ENCODE measurements at regions not wholly inside any gene's neighbourhood (a gene's known extent, or its start where the extent isn't known, plus 50 kb on each side); places are given as distances from the start of the nearest gene placed in this dataset.

DNA sequence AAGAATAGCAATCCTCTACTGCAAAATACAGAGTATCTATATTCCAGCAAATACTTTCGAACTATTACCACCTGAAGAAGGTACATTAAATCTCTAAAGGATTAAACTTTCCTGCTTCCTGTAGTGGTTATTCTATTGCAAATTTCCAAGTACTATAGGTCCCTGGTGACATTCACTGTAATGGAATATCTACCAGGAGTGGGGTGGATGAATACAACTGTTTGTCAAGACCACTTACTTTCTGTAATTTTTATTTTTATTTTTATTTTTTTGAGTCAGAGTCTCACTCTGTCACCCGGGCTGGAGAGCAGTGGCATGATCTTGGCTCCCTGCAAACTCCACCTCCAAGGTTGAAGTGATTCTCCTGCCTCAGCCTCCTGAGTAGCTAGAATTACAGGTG is 389.5 kb downstream of the TMEM114 start:
- Histone ChIP-seq H3K27ac (ENCODE audit: low read depth, low read length) (no peak overlapping the region), H3K9me3 (ENCODE audit: control insufficient read depth, low read length) (peaks cover 16% of the 10 kb centered on the region), H3K9ac (ENCODE audit: extremely low read depth, low read length, poor library complexity, severe bottlenecking) (no peak overlapping the region), H3K4me3 (ENCODE audit: low read length) (no peak overlapping the region), H3K4me1 (ENCODE audit: control insufficient read depth, insufficient read depth, low read length) (no peaks in the 10 kb centered on the region), H3K36me3 (ENCODE audit: control insufficient read depth, insufficient read depth, low read length) (no peaks in the 10 kb centered on the region), H3K27me3 (ENCODE audit: control insufficient read depth, insufficient read depth, low read length, poor library complexity, severe bottlenecking) (no peaks in the 10 kb centered on the region)
- peaks cover 4% of the 10 kb centered on the region for H3K27me3 Mint-ChIP-seq (ENCODE audit: insufficient read depth)
- no peak overlapping the region for H3K4me3 Mint-ChIP-seq
- no peaks in the 10 kb centered on the region for H3K36me3 Mint-ChIP-seq (ENCODE audit: low read depth)
- no peak for DNase-seq
- H3K4me1 Mint-ChIP-seq = no peaks in the 10 kb centered on the region
- no peak overlapping the region for H3K27ac Mint-ChIP-seq
- TF ChIP-seq CTCF (conservative IDR thresholded peaks at IDR 0.05) = no peak
- peaks cover 17% of the 10 kb centered on the region for H3K9me3 Mint-ChIP-seq
- 72% methylated on average over 2 of the region's 2 CpGs; no CpG with 5 or more reads in 1 of the 2 experiments for WGBS, 2 experiments (ENCODE audit: insufficient coverage in 1 of 2, insufficient read length in 1 of 2)

- H3K27ac Mint-ChIP-seq = no peak overlapping the region
- Histone ChIP-seq H3K36me3 (ENCODE audit: control insufficient read depth, insufficient read depth, low read length) (no peaks in the 10 kb centered on the region), H3K27me3 (ENCODE audit: control insufficient read depth, insufficient read depth, low read length, poor library complexity, severe bottlenecking) (no peaks in the 10 kb centered on the region), H3K4me3 (ENCODE audit: low read length) (no peak overlapping the region), H3K9ac (ENCODE audit: extremely low read depth, low read length, poor library complexity, severe bottlenecking) (no peak overlapping the region), H3K4me1 (ENCODE audit: control insufficient read depth, insufficient read depth, low read length) (no peaks in the 10 kb centered on the region), H3K9me3 (ENCODE audit: control insufficient read depth, low read length) (peaks cover 16% of the 10 kb centered on the region), H3K27ac (ENCODE audit: low read depth, low read length) (no peak overlapping the region)
- peaks cover 17% of the 10 kb centered on the region for H3K9me3 Mint-ChIP-seq
- no peak overlapping the region for H3K4me3 Mint-ChIP-seq
- no peak for TF ChIP-seq CTCF (conservative IDR thresholded peaks at IDR 0.05)
- no peaks in the 10 kb centered on the region for H3K36me3 Mint-ChIP-seq (ENCODE audit: low read depth)
- H3K27me3 Mint-ChIP-seq (ENCODE audit: insufficient read depth) = peaks cover 4% of the 10 kb centered on the region
- DNase-seq = no peak
- WGBS, 2 experiments (ENCODE audit: insufficient coverage in 1 of 2, insufficient read length in 1 of 2) = 56 to 81% methylated on average over 3 to 5 of the region's 5 CpGs
- H3K4me1 Mint-ChIP-seq = no peaks in the 10 kb centered on the region
Observed at GRCh38 chr16:8199390-8199789, 390.9 kb downstream of the TMEM114 start.

DNA sequence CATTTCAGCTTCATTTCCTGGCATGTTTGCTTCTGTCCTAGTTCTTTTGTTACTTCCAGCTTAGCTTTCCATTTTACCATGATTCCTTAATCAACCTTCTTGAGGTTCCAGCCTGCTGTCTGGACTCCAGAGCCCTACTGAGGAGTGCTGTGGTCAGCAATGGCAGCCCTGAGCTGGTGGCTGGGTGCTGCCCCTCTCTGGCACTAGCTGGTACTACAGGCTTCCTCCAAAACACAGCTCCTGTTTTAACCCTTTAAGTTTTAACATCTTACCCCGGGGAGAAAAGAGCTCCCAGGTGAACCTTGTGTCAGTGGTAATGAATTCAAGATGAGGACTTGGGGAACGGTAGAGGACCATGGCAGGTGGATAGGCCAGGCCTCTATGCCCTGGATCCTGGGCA is 395.5 kb downstream of the TMEM114 start:
- WGBS, 2 experiments (ENCODE audit: insufficient coverage in 1 of 2, insufficient read length in 1 of 2) = 54% methylated on average over 2 of the region's 2 CpGs; no CpG with 5 or more reads in 1 of the 2 experiments

More for the DNA sequence above, 395.5 kb downstream of the TMEM114 start:
- Histone ChIP-seq H3K36me3 (ENCODE audit: control insufficient read depth, insufficient read depth, low read length) (no peaks in the 10 kb centered on the region), H3K27me3 (ENCODE audit: control insufficient read depth, insufficient read depth, low read length, poor library complexity, severe bottlenecking) (no peaks in the 10 kb centered on the region), H3K4me1 (ENCODE audit: control insufficient read depth, insufficient read depth, low read length) (no peaks in the 10 kb centered on the region), H3K27ac (ENCODE audit: low read depth, low read length) (no peak overlapping the region), H3K9me3 (ENCODE audit: control insufficient read depth, low read length) (no peaks in the 10 kb centered on the region), H3K4me3 (ENCODE audit: low read length) (no peak overlapping the region), H3K9ac (ENCODE audit: extremely low read depth, low read length, poor library complexity, severe bottlenecking) (no peak overlapping the region)
- Mint-ChIP-seq H3K4me1 (no peaks in the 10 kb centered on the region), H3K36me3 (ENCODE audit: low read depth) (no peaks in the 10 kb centered on the region), H3K9me3 (no peaks in the 10 kb centered on the region), H3K4me3 (no peak overlapping the region), H3K27ac (no peak overlapping the region), H3K27me3 (ENCODE audit: insufficient read depth) (peaks cover 4% of the 10 kb centered on the region)
- TF ChIP-seq CTCF (conservative IDR thresholded peaks at IDR 0.05) = peak; percentile 91
- peak; percentile 88 for DNase-seq

Measured in endodermal cell (in vitro differentiated cells).